GM19043 (cell line): ENCODE measurements at regions not wholly inside any gene's neighbourhood (a gene's known extent, or its start where the extent isn't known, plus 50 kb on each side); places are given as distances from the start of the nearest gene placed in this dataset.
"Not testable (repeated sequence)": the region's sequence is repeated elsewhere in the genome, so short reads cannot be mapped to it uniquely, and the experiment has no call there.

ENCODE experiments used
- ATAC-seq: cut with Tn5 transposase; IDR thresholded peaks from one replicate; pipeline ENCODE4 v1.9.1; 2021; ENCODE audit warnings: low read depth; ENCODE audit not compliant: unreplicated experiment

DNA sequence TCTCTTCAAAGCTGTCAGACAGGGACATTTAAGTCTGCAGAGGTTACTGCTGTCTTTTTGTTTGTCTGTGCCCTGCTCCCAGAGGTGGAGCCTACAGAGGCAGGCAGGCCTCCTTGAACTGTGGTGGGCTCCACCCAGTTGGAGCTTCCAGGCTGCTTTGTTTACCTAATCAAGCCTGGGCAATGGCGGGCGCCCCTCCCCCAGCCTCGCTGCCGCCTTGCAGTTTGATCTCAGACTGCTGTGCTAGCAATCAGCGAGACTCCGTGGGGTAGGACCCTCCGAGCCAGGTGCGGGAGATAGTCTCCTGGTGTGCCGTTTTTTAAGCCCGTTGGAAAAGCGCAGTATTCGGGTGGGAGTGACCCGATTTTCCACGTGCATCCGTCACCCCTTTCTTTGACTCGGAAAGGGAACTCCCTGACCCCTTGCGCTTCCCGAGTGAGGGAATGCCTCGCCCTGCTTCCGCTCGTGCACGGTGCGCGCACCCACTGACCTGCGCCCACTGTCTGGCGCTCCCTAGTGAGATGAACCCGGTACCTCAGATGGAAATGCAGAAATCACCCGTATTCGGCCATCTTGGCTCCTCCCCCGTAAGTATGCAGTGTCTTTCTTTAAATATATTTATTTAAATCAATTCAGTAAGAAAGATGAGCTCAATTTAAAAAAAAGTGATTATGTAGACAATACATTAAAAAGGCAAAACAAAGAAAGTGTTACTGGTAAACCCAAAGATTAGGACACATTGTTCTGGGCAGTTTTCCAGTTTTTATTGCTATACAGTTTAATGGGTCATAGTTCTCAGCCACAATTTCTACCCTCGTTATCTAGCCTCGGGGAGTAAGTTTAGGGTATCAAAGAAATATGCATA, 91.2 kb upstream of the GRM7 start:
- not testable (repeated sequence) for ATAC-seq

DNA sequence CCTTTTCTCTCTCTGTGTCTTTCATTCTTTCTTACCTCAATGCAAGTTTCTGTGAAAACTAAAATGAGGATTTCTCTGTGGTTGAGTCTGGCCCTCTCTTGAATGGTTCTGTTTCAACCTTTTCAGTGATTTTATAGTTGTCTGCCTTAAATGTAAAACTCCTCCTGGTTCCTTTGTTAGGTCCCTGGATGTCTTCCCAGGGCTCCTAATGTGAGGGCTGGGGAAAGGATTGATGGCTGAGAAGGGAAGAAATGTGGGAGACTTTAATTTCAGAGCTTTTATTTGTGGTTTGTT, 90.6 kb upstream of the GRM7 start:
- ATAC-seq, result no peak

DNA sequence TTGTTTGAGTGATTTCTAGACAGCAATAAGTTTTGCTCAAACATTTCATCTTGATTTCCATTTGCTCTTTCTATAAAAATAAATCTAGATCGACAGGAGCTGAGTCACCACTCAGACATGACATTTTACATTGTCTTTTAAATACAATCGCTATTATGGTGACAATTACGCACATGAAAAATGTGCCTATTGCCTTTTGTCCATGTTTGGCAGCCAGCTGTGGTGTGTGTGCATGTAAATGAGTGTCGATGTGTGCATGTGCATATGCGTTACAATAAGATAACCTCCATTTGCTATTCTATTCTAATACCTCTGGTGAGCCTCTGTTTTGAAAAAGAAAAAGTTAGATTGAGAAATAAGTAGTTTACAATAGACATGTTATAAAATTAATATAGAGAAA, 89.7 kb upstream of the GRM7 start:
- ATAC-seq, result no peak

DNA sequence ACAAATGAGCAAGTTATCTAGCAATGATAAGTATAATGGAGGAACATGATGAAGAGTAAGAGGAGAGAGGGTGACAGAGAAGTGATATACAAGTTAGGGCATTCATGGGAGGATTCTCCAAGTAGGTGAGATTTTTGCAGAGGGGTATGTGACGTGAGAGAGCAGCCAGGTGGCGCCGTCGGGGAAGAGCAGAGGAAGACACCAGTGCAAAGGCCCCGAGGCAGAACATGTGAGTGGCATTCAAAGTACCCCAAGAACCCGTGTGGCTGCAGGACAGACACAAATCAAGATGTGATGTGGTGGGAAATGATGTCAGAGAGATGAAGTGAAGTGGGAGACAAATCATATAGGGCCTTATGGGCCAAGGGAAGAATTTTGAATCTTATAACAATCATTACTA, 81.8 kb upstream of the GRM7 start:
- no peak for ATAC-seq

DNA sequence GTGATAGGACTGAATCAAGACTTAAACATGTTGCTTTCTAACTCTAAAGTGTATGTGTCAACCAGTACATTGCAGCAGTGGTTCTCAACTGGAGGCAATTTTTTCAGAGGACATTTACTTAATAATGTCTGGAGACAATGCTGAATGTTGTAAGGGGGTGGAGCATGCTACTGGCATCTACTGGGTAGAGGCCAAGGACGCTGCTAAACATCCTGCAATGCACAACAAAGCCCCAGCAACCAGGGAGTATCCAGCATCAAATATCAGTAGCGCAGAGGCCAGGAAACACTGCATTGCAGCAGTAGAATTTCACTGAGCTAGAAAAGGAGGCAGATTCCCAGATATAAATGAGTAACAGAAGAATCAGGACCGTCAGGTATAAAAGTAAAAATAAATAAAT, 79.8 kb upstream of the GRM7 start:
- ATAC-seq, result no peak

DNA sequence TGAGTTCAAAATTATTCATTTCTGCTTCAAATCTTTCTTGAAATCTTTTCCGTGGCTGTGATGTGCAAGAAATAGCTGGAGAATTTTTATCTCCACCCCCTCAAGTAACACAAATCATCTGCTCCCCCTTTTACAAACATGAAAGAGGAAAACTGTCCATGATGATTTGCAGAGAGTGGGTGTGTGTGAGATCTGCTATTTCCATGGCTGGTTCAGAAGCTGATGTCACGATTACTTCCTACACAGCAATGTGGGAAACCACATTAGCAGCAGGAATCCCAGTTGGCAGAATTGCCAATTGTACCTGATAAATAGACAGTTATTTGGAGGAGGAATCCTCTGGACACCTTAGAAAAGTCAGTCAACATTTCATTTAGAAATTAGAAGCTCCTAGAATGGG, 75.2 kb upstream of the GRM7 start:
- no peak for ATAC-seq

DNA sequence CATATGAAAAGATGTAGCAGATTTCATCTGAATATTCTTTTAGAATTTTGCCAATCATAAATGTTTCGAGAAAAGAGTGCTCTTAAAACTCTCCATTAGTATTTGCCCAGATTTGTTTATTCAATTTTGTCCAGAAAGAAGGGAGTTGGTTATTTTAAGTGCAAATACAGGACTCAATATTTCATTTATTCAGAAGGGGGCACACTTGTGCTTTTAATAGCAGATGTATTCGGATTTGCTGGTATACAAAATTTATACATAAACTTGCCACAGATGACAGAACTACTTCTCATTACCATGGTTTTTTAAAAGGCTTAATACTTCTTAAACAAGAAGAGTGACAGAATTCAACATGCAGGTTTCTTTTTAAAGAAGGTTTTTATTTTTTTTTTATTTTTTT, 69.8 kb upstream of the GRM7 start:
- ATAC-seq, result no peak

DNA sequence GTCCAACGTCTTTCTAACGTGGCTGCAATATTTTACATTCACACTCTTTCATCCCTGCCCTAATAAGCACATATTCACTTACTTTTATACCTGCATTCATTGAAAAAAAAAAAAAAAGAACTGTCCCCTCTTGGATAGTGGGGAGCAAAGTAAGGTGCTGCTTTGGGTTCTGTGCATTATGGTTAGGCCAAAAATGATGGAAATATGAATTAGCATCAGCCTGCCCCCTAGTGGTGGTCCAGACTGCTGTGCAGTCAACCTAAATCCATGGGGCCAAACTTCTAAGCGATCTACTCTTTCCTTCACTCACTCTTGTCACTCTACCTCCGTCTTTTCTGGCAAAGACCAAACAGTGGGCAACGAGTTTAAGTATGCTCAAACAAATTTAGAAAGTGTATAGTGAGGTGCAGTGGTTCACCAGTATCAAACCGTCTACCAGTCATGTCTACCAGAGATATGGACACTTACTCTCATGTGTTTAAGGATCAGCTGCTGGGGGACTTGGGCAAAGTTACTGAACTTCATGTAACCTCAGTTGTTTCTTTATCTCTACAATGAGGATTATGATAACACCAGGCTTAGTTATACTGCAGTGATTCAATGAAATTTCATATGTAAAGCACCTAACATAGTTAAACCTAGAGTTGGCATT, 61.5 kb upstream of the GRM7 start:
- ATAC-seq, result peak; percentile 79

DNA sequence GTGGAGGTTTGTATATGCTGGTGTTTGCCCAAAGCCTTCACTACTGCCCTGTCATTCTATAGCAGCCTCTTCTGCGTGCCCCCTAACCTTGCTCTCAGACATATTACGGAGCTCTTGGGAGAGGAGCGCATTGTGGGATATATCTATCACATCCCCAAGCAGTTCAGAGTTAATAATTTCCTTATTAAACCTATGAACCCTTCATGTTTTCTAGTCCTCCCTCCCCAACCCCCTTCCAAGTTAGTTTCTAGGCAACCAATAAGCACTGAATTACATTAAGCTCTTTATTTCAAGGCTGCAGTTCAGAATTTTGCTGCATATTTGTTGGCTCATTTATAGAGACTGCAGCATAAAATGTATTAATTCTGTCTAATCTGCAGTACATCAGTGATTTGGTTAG, 57.3 kb upstream of the GRM7 start:
- ATAC-seq, result no peak

DNA sequence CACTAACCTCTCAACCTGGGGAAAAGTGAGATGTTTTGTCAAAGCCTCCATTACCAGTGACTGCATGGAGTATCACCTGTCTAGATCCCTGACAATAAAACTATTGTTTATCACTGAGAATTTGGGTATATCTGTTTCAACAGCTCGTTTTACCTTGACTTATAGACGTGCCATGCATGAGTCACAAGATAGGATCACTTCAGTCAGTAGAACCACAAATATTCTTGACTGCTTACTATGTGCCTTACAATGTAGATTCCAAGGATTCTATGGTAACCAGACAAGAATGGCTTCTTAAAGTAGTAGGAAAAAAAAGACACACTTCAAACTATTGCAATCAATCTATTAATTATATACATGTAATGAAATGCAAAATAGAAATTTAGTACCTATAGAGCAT, 55.7 kb upstream of the GRM7 start:
- no peak for ATAC-seq

DNA sequence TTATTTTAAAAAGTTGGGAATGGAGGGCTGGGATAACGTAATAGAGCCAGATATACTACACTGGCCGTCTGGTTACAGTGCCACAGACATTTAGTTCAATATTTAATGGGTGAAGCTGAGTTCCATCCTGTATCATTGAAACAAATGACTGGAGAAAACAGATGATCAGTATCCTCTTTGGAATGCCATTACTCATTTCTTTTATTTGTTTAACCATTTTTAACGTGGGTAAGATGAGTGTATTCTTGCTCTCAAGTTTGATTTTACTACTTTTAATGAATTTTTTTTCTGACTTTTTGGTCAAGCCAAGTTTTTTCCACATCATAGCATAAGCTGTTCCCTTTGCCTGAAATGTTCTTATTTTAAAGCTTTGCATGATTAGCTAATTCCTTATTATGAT, 53.9 kb upstream of the GRM7 start:
- ATAC-seq, result no peak

DNA sequence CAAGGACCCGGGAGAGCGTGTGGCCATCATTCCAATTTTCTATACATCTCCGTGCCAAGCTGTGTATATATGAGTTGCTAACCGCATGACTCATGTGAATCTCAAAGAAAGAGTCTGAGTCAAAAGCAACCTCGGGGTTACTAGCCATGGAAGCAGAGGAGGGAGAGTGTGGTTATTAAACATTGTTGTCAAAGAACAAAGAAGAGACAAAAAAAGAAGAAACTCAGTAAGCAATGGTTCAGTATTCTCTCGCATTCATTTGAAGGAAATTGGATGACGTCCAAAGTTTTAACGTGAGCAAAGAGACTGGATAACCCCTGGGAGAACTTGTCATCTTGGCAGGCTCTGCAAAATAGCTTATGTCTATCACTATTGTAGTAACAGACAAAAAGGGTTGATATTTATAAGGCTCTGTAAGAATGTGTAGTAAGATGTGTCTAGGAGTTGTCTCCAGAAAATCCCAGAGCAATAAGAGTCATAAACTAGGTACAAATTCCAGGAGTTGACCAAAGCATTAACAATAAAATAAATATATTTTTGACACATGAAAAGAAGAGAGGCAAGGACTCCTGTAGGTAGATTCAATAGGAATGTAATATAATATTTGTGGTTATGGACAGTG, 52.8 kb upstream of the GRM7 start:
- ATAC-seq, result no peak

DNA sequence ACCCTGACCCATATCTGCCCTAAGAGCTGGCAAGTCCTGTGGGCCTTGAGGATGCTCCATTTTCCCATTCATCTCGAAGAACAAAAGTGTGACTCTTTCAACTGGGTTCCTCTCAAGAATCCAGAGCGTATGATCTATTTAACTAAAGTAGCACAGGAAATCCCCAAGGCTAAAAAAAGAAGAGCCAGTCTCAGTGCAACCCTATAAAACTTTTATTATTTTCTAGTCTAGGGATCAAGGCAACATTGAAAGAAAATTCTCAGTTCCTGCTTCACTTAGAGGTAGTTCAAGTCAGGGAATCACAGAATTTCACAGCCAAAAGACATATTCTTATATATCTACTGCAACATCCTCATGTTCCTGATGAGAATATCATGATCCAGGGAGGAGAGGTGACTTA, 51.6 kb upstream of the GRM7 start:
- no peak for ATAC-seq
